Pancreas (tissue), 10 donors: ENCODE measurements at regions not wholly inside any gene's neighbourhood (a gene's known extent, or its start where the extent isn't known, plus 50 kb on each side); places are given as distances from the start of the nearest gene placed in this dataset.

ENCODE experiments used
- ATAC-seq, 4 donors: fragments of 200-7000 bp; cut with Tn5 transposase; one replicate each; pipeline versions ENCODE4 v1.8.0 to v1.9.1; 2020; ENCODE audit warnings: mild to moderate bottlenecking in 4 of 4, moderate library complexity in 4 of 4
- DNase-seq, 6 donors: peaks; one replicate each; pipeline ENCODE4 v3.0.0-alpha.2; 2020
- FAIRE-seq: peaks from 2 replicates; lab custom pipeline; 2012; peaks lifted over from hg19 to GRCh38; lab: Jason Lieb, UNC
- H3K27ac ChIP-seq, 4 donors: fragments of 200-600 bp; sonication (generic); 1 replicate in 3 of 4; 2 replicates in 1 of 4; pipeline versions ENCODE4 v1.5.0 to v1.8.0; 2020
- H3K27me3 ChIP-seq, 4 donors: fragments of 200-600 bp; one replicate each; pipeline ENCODE4 v1.8.0; 2021
- H3K36me3 ChIP-seq, 3 donors: fragments of 200-600 bp; sonication (generic) in 1 of 3; one replicate each; pipeline versions ENCODE4 v1.5.0 to v1.8.0; 2020 to 2021
- H3K4me1 ChIP-seq, 3 donors: fragments of 200-600 bp; one replicate each; pipeline ENCODE4 v1.8.0; 2021
- H3K4me3 ChIP-seq, 4 donors: fragments of 200-600 bp; sonication (generic) in 2 of 4; one replicate each; pipeline versions ENCODE4 v1.5.0 to v1.8.0; 2020 to 2021
- H3K9me3 ChIP-seq, 4 donors: fragments of 200-600 bp; one replicate each; pipeline ENCODE4 v1.8.0; 2021
- CTCF ChIP-seq, 4 donors: fragments of 200-600 bp; sonication (generic) in 3 of 4; IDR thresholded peaks; one replicate each; pipeline versions ENCODE4 v1.5.0 to v1.8.0; 2021; ENCODE audit warnings: antibody characterized with exemption in 4 of 4
- WGBS, 2 donors: extraction: QIAGEN DNeasy Blood & Tissue Kit; methylation state at CpG; one replicate each; pipeline ENCODE4 v1.1.7; 2013; 5-methylcytosine and 5-hydroxymethylcytosine counted together
- intact Hi-C, 3 donors: fragments of 100-400 bp; cut with DNase I; formaldehyde crosslinking; loops; one replicate each; pipeline versions ENCODE4 v1.11.1 to v1.14.2; 2022
- donor health status: healthy with polysubstance abuse.
- donor health status: DM: no; HTN: no; CAD: no; lungs with moderate emphysema.
- donor health status: DM: no; HTN: no; CAD: no.
- donor health status: control.
- donor health status: control.
- donor health status: Bipolar disorder and iron deficiency.
- donor health status: DM: yes; HTN: yes; CAD: no.
- donor health status: DM: no; HTN: no; CAD: no.
- donor health status: DM: no; HTN: no; CAD: no.
- donor health status: DM: yes; HTN: yes; CAD: no.

GRCh38 chr9:23380821-23381220 lies 445.2 kb downstream of the ELAVL2 start:
- ATAC-seq, result no peak
- intact Hi-C loops, result no loop called here
- H3K9me3 ChIP-seq, result no peaks in the 10 kb centered on the region
- no peak for TF ChIP-seq CTCF (IDR thresholded peaks at IDR 0.05)
- no peaks in the 10 kb centered on the region for H3K36me3 ChIP-seq
- no peak for FAIRE-seq
- no peak overlapping the region for H3K27ac ChIP-seq
- no peaks in the 10 kb centered on the region for H3K4me1 ChIP-seq
- H3K4me3 ChIP-seq, result no peak overlapping the region
- DNase-seq, result no peak
- no peaks in the 10 kb centered on the region for H3K27me3 ChIP-seq

- no peak for FAIRE-seq
- Histone ChIP-seq H3K9me3 (no peaks in the 10 kb centered on the region), H3K36me3 (no peaks in the 10 kb centered on the region), H3K4me1 (no peaks in the 10 kb centered on the region), H3K4me3 (no peak overlapping the region), H3K27ac (no peak overlapping the region), H3K27me3 (no peaks in the 10 kb centered on the region)
- intact Hi-C loops, result no loop called here
- no peak for ATAC-seq
- WGBS, 2 donors, result 48 to 76% methylated on average over 2 of the region's 2 CpGs
- TF ChIP-seq CTCF (IDR thresholded peaks at IDR 0.05), result no peak
- no peak for DNase-seq
Observed at GRCh38 chr9:23382418-23382817, 443.6 kb downstream of the ELAVL2 start.

- H3K4me1 ChIP-seq, result no peaks in the 10 kb centered on the region
- no peak for ATAC-seq
- intact Hi-C loops, result no loop called here
- no peak for TF ChIP-seq CTCF (IDR thresholded peaks at IDR 0.05)
- H3K27ac ChIP-seq, result no peak overlapping the region
- H3K9me3 ChIP-seq, result no peaks in the 10 kb centered on the region
- H3K4me3 ChIP-seq, result no peak overlapping the region
- no peaks in the 10 kb centered on the region for H3K27me3 ChIP-seq
- H3K36me3 ChIP-seq, result no peaks in the 10 kb centered on the region
- FAIRE-seq, result no peak
- 68 to 80% methylated on average over 4 of the region's 4 CpGs for WGBS, 2 donors
- DNase-seq, result no peak
Observed at GRCh38 chr9:23394189-23394588, 431.9 kb downstream of the ELAVL2 start.

GRCh38 chr9:23408874-23409273 lies 417.2 kb downstream of the ELAVL2 start:
- no peaks in the 10 kb centered on the region for H3K4me1 ChIP-seq
- H3K27ac ChIP-seq, result no peak overlapping the region
- H3K9me3 ChIP-seq, result no peaks in the 10 kb centered on the region
- FAIRE-seq (no peak), ATAC-seq (no peak), DNase-seq (no peak)
- no peak overlapping the region for H3K4me3 ChIP-seq
- TF ChIP-seq CTCF (IDR thresholded peaks at IDR 0.05), result no peak
- H3K27me3 ChIP-seq, result no peaks in the 10 kb centered on the region
- intact Hi-C loops, result no loop called here
- H3K36me3 ChIP-seq, result no peaks in the 10 kb centered on the region

- H3K4me1 ChIP-seq, result no peaks in the 10 kb centered on the region
- DNase-seq (no peak), FAIRE-seq (no peak), ATAC-seq (no peak)
- intact Hi-C loops, result no loop called here
- no peaks in the 10 kb centered on the region for H3K36me3 ChIP-seq
- no peak overlapping the region for H3K4me3 ChIP-seq
- H3K9me3 ChIP-seq, result no peaks in the 10 kb centered on the region
- H3K27me3 ChIP-seq, result no peaks in the 10 kb centered on the region
- TF ChIP-seq CTCF (IDR thresholded peaks at IDR 0.05), result no peak
- H3K27ac ChIP-seq, result no peak overlapping the region
- 24 to 25% methylated on average over 3 of the region's 3 CpGs for WGBS, 2 donors
Observed at GRCh38 chr9:23412046-23412445, 414.0 kb downstream of the ELAVL2 start.
